HepG2 (cell line): ENCODE measurements at regions not wholly inside any gene's neighbourhood (a gene's known extent, or its start where the extent isn't known, plus 50 kb on each side); places are given as distances from the start of the nearest gene placed in this dataset.

ENCODE experiments used
- ATAC-seq: fragments of 200-7000 bp; cut with Tn5 transposase; 3 replicates; pipeline ENCODE4 v1.9.1; 2020; ENCODE audit warnings: mild to moderate bottlenecking, moderate library complexity
- BruUV-seq: library from RNA; stranded (reverse); fragments of 400-500 nt; replicated peaks from 2 replicates; lab custom pipeline; 2021; lab: Mats Ljungman, UMichigan
- CTCF ChIA-PET: fragments of 300-600 bp; formaldehyde crosslinking; extraction: SDS; loops from one replicate; lab custom pipeline; 2021; ENCODE audit warnings: low total read pairs, inconsistent platforms, low intra/inter-chr PET ratio; lab: Yijun Ruan, JAX
- POLR2A ChIA-PET: fragments of 350-600 bp; sonication (Branson Sonifier 250); formaldehyde crosslinking; loops from one replicate; lab custom pipeline; 2020; ENCODE audit warnings: antibody characterized with exemption, inconsistent platforms; lab: Yijun Ruan, JAX
- DNase-seq: peaks from one replicate; pipeline ENCODE4 v3.0.0-alpha.2; 2015; ENCODE audit warnings: low spot score
- FAIRE-seq: peaks from 3 replicates; lab custom pipeline; 2011; peaks lifted over from hg19 to GRCh38; lab: Jason Lieb, UNC
- H2AFZ ChIP-seq: one replicate; pipeline ENCODE4 v1.6.1; 2011; ENCODE audit warnings: low read length, inconsistent platforms
- H3K27ac ChIP-seq: fragments of 300-600 bp; 3 replicates; pipeline ENCODE4 v1.8.0; 2011; ENCODE audit warnings: mixed run types, mild to moderate bottlenecking, mixed read lengths, low read length, inconsistent platforms; ENCODE audit not compliant: insufficient read depth; ENCODE audit errors: extremely low read length
- H3K27me3 ChIP-seq, 2 experiments: fragments of 200-600 bp in 1 of 2; 2 replicates in 1 of 2; 3 replicates in 1 of 2; pipeline versions ENCODE4 v1.6.0 to v1.8.0; 2011; ENCODE audit warnings: low read length in 2 of 2, mild to moderate bottlenecking in 2 of 2, moderate library complexity in 2 of 2, inconsistent platforms in 1 of 2; ENCODE audit not compliant: insufficient read depth in 2 of 2, control insufficient read depth in 1 of 2
- H3K36me3 ChIP-seq, 2 experiments: fragments of 200-600 bp in 1 of 2; replicated peaks in 1 of 2; 2 replicates in 1 of 2; 3 replicates in 1 of 2; pipeline versions ENCODE4 v1.5.1 to v1.8.0; 2011; ENCODE audit warnings: low read length in 2 of 2, inconsistent platforms in 1 of 2; ENCODE audit not compliant: insufficient read depth in 2 of 2, control insufficient read depth in 1 of 2
- H3K4me1 ChIP-seq: 2 replicates; pipeline ENCODE4 v1.5.1; 2012; ENCODE audit warnings: low read length, inconsistent platforms; ENCODE audit not compliant: insufficient read depth
- H3K4me2 ChIP-seq: 2 replicates; pipeline ENCODE4 v1.6.0; 2011; ENCODE audit warnings: low read depth, low read length, inconsistent platforms
- H3K4me3 ChIP-seq, 3 experiments: fragments of 200-600 bp in 1 of 3; sonication (generic), shearing (Covaris generic) in 1 of 3; replicated peaks in 1 of 3; 2 replicates each; pipeline ENCODE4 v1.5.1; 2011 to 2016; ENCODE audit warnings: low read length in 3 of 3, inconsistent platforms in 2 of 3, low read depth in 2 of 3, mild to moderate bottlenecking in 2 of 3, control low read depth in 1 of 3, mixed read lengths in 1 of 3; ENCODE audit not compliant: insufficient read depth in 1 of 3
- H3K79me2 ChIP-seq: one replicate; pipeline ENCODE4 v1.6.1; 2011; ENCODE audit warnings: low read length, inconsistent platforms; ENCODE audit not compliant: insufficient read depth
- H3K9ac ChIP-seq: 2 replicates; pipeline ENCODE4 v1.6.0; 2011; ENCODE audit warnings: mild to moderate bottlenecking, low read depth, low read length, inconsistent platforms; ENCODE audit not compliant: insufficient read depth
- H3K9me3 ChIP-seq: 2 replicates; pipeline ENCODE4 v1.5.1; 2012; ENCODE audit warnings: mild to moderate bottlenecking, low read length
- H4K20me1 ChIP-seq: 2 replicates; pipeline ENCODE4 v1.6.0; 2011; ENCODE audit warnings: inconsistent platforms, mild to moderate bottlenecking, low read length, moderate library complexity; ENCODE audit not compliant: insufficient read depth
- ARNT ChIP-seq: fragments of 450-650 bp; IDR thresholded peaks from 2 replicates; pipeline ENCODE4 v1.6.1; 2017
- BHLHE40 ChIP-seq: IDR thresholded peaks from 2 replicates; pipeline ENCODE4 v1.6.1; 2011; ENCODE audit warnings: low read length, improper control_type of control experiment
- CEBPG ChIP-seq: IDR thresholded peaks from 2 replicates; pipeline ENCODE4 v1.6.1; 2016
- MNT ChIP-seq: fragments of 450-650 bp; IDR thresholded peaks from 2 replicates; pipeline ENCODE4 v1.6.1; 2016
- NFYB ChIP-seq: sonication (generic); formaldehyde crosslinking; IDR thresholded peaks from 2 replicates; pipeline ENCODE4 v1.4.0; 2020; ENCODE audit warnings: missing genetic modification reagents
- RFX1 ChIP-seq: fragments of 450-650 bp; IDR thresholded peaks from 2 replicates; pipeline ENCODE4 v1.6.1; 2017
- SAP130 ChIP-seq: IDR thresholded peaks from 2 replicates; pipeline ENCODE4 v1.6.1; 2016; ENCODE audit warnings: low read depth
- SSRP1 ChIP-seq: IDR thresholded peaks from 2 replicates; pipeline ENCODE4 v1.6.1; 2016; ENCODE audit warnings: control low read depth
- SYNCRIP ChIP-seq: fragments of 200-400 bp; formaldehyde crosslinking; IDR thresholded peaks from 2 replicates; pipeline ENCODE4 v1.6.1; 2018; ENCODE audit warnings: mild to moderate bottlenecking, low read depth, low read length; ENCODE audit not compliant: insufficient read depth
- THYN1 ChIP-seq: sonication (generic); formaldehyde crosslinking; IDR thresholded peaks from 2 replicates; pipeline ENCODE4 v1.8.1; 2023; ENCODE audit warnings: low read depth, mild to moderate bottlenecking, moderate library complexity, missing genetic modification reagents, borderline replicate concordance
- YEATS4 ChIP-seq: sonication (generic); formaldehyde crosslinking; IDR thresholded peaks from 2 replicates; pipeline ENCODE4 v1.4.0; 2020; ENCODE audit warnings: missing genetic modification reagents, borderline replicate concordance
- ZBTB26 ChIP-seq: IDR thresholded peaks from 2 replicates; pipeline ENCODE4 v1.6.1; 2016; ENCODE audit warnings: missing compliant biosample characterization, missing genetic modification reagents, borderline replicate concordance
- ZMAT3 ChIP-seq: sonication (generic); formaldehyde crosslinking; conservative IDR thresholded peaks from 2 replicates; pipeline ENCODE4 v1.7.0; 2021; ENCODE audit warnings: missing genetic modification reagents
- ZNF263 ChIP-seq: sonication (generic); formaldehyde crosslinking; IDR thresholded peaks from 2 replicates; pipeline ENCODE4 v1.4.0; 2020; ENCODE audit warnings: missing genetic modification reagents
- ZNF280D ChIP-seq: sonication (generic); formaldehyde crosslinking; IDR thresholded peaks from 2 replicates; pipeline ENCODE4 v1.5.1; 2020; ENCODE audit warnings: mild to moderate bottlenecking, missing genetic modification reagents
- ZNF432 ChIP-seq: sonication (generic); formaldehyde crosslinking; IDR thresholded peaks from 2 replicates; pipeline ENCODE4 v1.5.0; 2020; ENCODE audit warnings: missing genetic modification reagents, mild to moderate bottlenecking, borderline replicate concordance
- ZNF703 ChIP-seq: sonication (generic); formaldehyde crosslinking; IDR thresholded peaks from 2 replicates; pipeline ENCODE4 v1.5.1; 2020; ENCODE audit warnings: missing genetic modification reagents, mild to moderate bottlenecking, moderate library complexity, borderline replicate concordance
- ZNF790 ChIP-seq: sonication (generic); formaldehyde crosslinking; IDR thresholded peaks from 2 replicates; pipeline ENCODE4 v1.8.0; 2022; ENCODE audit warnings: missing genetic modification reagents, mild to moderate bottlenecking, borderline replicate concordance
- WGBS: methylation state at CpG from one replicate; pipeline ENCODE4 v1.1.6; 2017; ENCODE audit warnings: low lambda C conversion rate; 5-methylcytosine and 5-hydroxymethylcytosine counted together
- in situ Hi-C: cut with HindIII; loops from 2 replicates; pipeline ENCODE4 v1.10.0; 2017; ENCODE audit warnings: low pct_unique_long_range_greater_than_20kb; ENCODE audit not compliant: extremely low pct_ligation_motif_present
- intact Hi-C: fragments of 100-400 bp; cut with micrococcal nuclease; formaldehyde crosslinking; loops from one replicate; pipeline ENCODE4 v1.10.0; 2022; ENCODE audit not compliant: unreplicated experiment

- TF ChIP-seq RFX1 (no peak), SYNCRIP (no peak), ZMAT3 (CRISPR knock-in tag) (no peak), CEBPG (CRISPR knock-in tag) (no peak)
- TF ChIP-seq, all 625 proteins: peak for 0
Observed at GRCh38 chr1:38507563-38507962, 352.0 kb downstream of the RRAGC start (continued).

- no peaks in the 10 kb centered on the region for H3K9me3 ChIP-seq
- WGBS = 21% methylated on average over 8 of the region's 8 CpGs
- H3K9ac ChIP-seq = no peak overlapping the region
- H3K4me2 ChIP-seq = no peak overlapping the region
- H3K4me1 ChIP-seq = no peaks in the 10 kb centered on the region
- H2AFZ ChIP-seq = no peak overlapping the region
- H3K4me3 ChIP-seq = no peak overlapping the region
- no peaks in the 10 kb centered on the region; a peak in 1 of 5 replicates for H3K27me3 ChIP-seq
- POLR2A ChIA-PET = no interaction called here
- BruUV-seq = no TSS peak
- ATAC-seq (no peak), FAIRE-seq (no peak), DNase-seq (no peak)
- no peaks in the 10 kb centered on the region for H4K20me1 ChIP-seq
- H3K36me3 ChIP-seq = no peaks in the 10 kb centered on the region
- TF ChIP-seq NFYB (CRISPR knock-in tag) (no peak), ZNF432 (CRISPR knock-in tag) (no peak), ZNF263 (CRISPR knock-in tag) (no peak), ZNF703 (CRISPR knock-in tag) (no peak), ARNT (no peak), ZNF280D (no peak), SAP130 (no peak), ZBTB26 (CRISPR knock-in tag) (no peak), MNT (peak; percentile 88), SSRP1 (no peak), BHLHE40 (0 out of 2 replicates have a peak, but pooled peaks have one; percentile 21), ZNF790 (no peak), YEATS4 (CRISPR knock-in tag) (no peak), THYN1 (CRISPR knock-in tag) (no peak)
- no peak overlapping the region for H3K27ac ChIP-seq
- intact Hi-C loops (no loop called here), in situ Hi-C loops (no loop called here)
- CTCF ChIA-PET = no interaction called here
- H3K79me2 ChIP-seq = no peaks in the 10 kb centered on the region
Observed at GRCh38 chr1:38505944-38506343, 353.6 kb downstream of the RRAGC start.
